PFSK-1 (cell line): ENCODE measurements at regions not wholly inside any gene's neighbourhood (a gene's known extent, or its start where the extent isn't known, plus 50 kb on each side); places are given as distances from the start of the nearest gene placed in this dataset.

Experiments
- FOXP2 ChIP-seq: optimal IDR thresholded peaks from 2 replicates; pipeline ENCODE3; 2011; ENCODE audit warnings: borderline replicate concordance, control low read depth, inconsistent platforms; ENCODE audit not compliant: insufficient read depth; ENCODE audit errors: extremely low read length, extremely low read depth
- POLR2AphosphoS5 ChIP-seq: IDR thresholded peaks from 2 replicates; pipeline ENCODE4 v1.6.1; 2012; ENCODE audit warnings: low read depth, mild to moderate bottlenecking, control low read depth, low read length, moderate library complexity
- SIN3A ChIP-seq: IDR thresholded peaks from 2 replicates; pipeline ENCODE4 v1.6.1; 2012; ENCODE audit warnings: mild to moderate bottlenecking, low read length, moderate library complexity, borderline replicate concordance; ENCODE audit not compliant: insufficient read depth
- TAF1 ChIP-seq: IDR thresholded peaks from 2 replicates; pipeline ENCODE4 v1.6.1; 2012; ENCODE audit warnings: low read length, control low read depth, borderline replicate concordance; ENCODE audit not compliant: insufficient read depth
- TF ChIP-seq, protein P1 (sequence below), 2 experiments: IDR thresholded peaks; 2 replicates each; pipeline versions ENCODE4 v1.6.1 to v1.8.0; 2011 to 2012; ENCODE audit warnings: low read depth in 2 of 2, low read length in 2 of 2, control low read depth in 1 of 2, inconsistent platforms in 1 of 2, mild to moderate bottlenecking in 1 of 2, moderate library complexity in 1 of 2; ENCODE audit not compliant: insufficient read depth in 1 of 2

DNA sequence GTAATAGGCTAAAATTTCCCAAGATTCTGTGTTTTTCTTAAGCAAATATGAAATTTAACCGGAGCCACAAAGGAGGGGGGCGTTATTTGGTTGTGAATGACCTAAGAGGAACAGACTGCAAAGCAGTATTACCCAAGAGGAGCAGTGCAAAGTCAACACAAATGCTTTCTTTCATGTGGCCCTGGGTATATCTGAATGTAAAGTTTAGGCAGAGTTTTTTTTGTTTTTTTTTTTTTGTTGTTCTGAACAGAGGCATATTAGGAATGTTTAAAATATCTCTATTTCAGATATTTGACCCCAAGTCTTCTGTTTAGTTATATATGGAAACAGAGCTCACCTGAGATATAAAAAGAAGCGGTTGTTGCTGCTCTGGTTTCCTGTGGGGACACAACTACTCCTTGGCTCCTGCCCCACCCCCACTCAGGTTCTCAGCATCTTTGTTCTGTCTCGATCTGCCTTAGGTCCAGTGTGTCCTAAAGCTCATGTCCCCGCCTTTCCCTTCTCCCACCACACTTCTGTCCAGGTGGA, 220.7 kb downstream of the RFC3 start:
- TF ChIP-seq, protein P1, sequence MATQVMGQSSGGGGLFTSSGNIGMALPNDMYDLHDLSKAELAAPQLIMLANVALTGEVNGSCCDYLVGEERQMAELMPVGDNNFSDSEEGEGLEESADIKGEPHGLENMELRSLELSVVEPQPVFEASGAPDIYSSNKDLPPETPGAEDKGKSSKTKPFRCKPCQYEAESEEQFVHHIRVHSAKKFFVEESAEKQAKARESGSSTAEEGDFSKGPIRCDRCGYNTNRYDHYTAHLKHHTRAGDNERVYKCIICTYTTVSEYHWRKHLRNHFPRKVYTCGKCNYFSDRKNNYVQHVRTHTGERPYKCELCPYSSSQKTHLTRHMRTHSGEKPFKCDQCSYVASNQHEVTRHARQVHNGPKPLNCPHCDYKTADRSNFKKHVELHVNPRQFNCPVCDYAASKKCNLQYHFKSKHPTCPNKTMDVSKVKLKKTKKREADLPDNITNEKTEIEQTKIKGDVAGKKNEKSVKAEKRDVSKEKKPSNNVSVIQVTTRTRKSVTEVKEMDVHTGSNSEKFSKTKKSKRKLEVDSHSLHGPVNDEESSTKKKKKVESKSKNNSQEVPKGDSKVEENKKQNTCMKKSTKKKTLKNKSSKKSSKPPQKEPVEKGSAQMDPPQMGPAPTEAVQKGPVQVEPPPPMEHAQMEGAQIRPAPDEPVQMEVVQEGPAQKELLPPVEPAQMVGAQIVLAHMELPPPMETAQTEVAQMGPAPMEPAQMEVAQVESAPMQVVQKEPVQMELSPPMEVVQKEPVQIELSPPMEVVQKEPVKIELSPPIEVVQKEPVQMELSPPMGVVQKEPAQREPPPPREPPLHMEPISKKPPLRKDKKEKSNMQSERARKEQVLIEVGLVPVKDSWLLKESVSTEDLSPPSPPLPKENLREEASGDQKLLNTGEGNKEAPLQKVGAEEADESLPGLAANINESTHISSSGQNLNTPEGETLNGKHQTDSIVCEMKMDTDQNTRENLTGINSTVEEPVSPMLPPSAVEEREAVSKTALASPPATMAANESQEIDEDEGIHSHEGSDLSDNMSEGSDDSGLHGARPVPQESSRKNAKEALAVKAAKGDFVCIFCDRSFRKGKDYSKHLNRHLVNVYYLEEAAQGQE (IDR thresholded peaks at IDR 0.05; ENCODE audit: insufficient read depth in 1 of 2, low read depth in 2 of 2, low read length in 2 of 2), result no peak
- TF ChIP-seq SIN3A (no peak), POLR2AphosphoS5 (no peak)

DNA sequence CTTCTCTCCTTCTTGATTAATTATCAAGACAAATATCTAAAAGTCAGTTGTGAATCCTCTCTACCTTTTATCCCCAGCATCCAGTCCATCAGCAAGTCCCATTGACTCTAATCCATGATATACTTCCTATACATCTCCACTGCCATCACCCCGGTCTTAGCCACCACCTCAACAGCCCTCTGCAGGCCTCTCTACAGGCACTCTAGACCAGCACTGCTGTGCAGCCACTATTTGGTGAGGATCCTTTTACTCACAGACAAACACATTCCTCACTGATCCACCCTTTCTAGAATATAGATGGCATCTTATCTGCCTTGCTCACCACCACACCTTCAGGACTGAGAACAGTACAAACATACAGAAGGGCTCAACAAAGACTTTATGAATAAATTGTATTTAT, 221.7 kb downstream of the RFC3 start:
- no peak for TF ChIP-seq POLR2AphosphoS5
- TF ChIP-seq FOXP2, result no peak
- TF ChIP-seq TAF1, result no peak

DNA sequence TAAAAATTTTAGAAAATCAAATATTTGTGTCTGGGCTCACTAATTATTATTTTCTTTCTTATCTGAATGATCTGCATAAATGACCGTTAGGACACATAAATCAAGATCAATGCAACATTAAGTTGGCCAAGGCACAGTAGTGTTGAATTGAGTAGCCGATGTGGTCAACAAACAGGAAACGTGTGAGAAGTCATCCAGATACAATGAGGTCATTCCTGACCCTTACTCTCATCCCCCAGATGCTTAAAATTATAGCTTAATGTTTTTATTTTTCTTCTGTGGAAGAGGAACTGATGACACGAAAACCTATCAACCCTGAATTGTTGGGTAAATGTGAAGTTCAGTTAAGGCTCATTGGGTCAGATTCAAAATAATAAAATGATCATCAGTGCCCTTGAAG, 222.9 kb downstream of the RFC3 start:
- TF ChIP-seq, protein P1 (IDR thresholded peaks at IDR 0.05; ENCODE audit: insufficient read depth in 1 of 2, low read depth in 2 of 2, low read length in 2 of 2), result no peak
- TF ChIP-seq FOXP2 (no peak), SIN3A (no peak), POLR2AphosphoS5 (no peak), TAF1 (no peak)

DNA sequence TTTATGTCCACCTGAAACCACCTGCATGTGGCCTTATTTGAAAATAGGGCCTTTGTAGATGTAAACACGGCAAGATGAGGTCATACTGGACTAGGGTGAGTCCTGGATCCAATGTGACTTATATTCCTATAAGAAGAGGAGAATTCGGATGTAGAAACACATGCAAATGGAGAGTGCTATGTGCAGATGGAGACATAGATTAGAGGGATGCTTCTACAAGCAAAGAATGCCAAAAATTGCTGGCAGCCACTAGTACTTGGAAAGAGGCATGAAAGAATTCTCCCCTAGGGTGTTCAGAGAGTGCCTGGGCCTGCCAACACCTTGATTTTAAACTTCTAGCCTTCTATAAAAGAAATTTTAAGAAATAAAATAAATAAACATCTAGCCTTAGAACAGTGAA, 226.1 kb downstream of the RFC3 start:
- TF ChIP-seq FOXP2, result no peak
- TF ChIP-seq, protein P1 (IDR thresholded peaks at IDR 0.05; ENCODE audit: insufficient read depth in 1 of 2, low read depth in 2 of 2, low read length in 2 of 2), result no peak
- TF ChIP-seq POLR2AphosphoS5, result no peak
- no peak for TF ChIP-seq SIN3A
- TF ChIP-seq TAF1, result no peak

DNA sequence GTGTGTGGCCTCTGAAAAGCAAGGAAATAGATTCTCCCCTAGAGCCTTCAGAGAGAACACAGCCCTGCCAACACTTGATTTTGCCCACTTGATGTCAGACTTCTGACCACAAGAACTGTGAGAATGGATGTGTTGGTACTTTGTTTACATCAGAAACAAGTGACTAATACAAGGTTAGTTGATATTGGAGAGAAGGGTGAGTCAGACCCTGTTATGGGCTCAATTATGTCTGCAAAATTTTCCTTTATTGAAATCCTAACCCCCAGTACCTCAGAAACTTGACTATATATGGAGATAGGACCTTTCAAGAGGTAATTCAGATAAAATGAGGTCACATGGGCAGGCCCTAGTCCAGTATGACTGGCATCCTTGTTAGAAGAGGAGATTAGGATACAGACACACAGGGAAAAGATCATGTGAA, 226.7 kb downstream of the RFC3 start:
- TF ChIP-seq, protein P1 (IDR thresholded peaks at IDR 0.05; ENCODE audit: insufficient read depth in 1 of 2, low read depth in 2 of 2, low read length in 2 of 2), result no peak
- no peak for TF ChIP-seq SIN3A
